ENCODE measurements at regions not wholly inside any gene's neighbourhood (a gene's known extent, or its start where the extent isn't known, plus 50 kb on each side); places are given as distances from the start of the nearest gene placed in this dataset.

GRCh38 chr13:97881556-97881955 is 71.9 kb upstream of the IPO5 start (continued):
- TF ChIP-seq ZNF462 (CRISPR knock-in tag; IDR thresholded peaks at IDR 0.05) (no peak), NANOG (IDR thresholded peaks at IDR 0.05; ENCODE audit: borderline replicate concordance) (no peak), EZH2phosphoT487 (IDR thresholded peaks at IDR 0.05; ENCODE audit: unreplicated experiment) (no peak), CTCF (conservative IDR thresholded peaks at IDR 0.05; ENCODE audit: low read depth in 2 of 2) (no peak), STAT1 (IDR thresholded peaks at IDR 0.05; ENCODE audit: unreplicated experiment) (no peak)

GRCh38 chr13:97883396-97883795 is 70.1 kb upstream of the IPO5 start:
- Histone ChIP-seq H3K79me2 (replicated peaks; ENCODE audit: insufficient read depth) (no peaks in the 10 kb centered on the region), H3K27me3 (ENCODE audit: insufficient read depth) (no peaks in the 10 kb centered on the region), H3K4me3 (no peak overlapping the region), H3K9me2 (ENCODE audit: insufficient read depth) (peaks cover 22% of the 10 kb centered on the region), H3K27ac (ENCODE audit: low read depth) (no peak overlapping the region), H3K4me1 (ENCODE audit: insufficient read depth) (peaks cover 10% of the 10 kb centered on the region), H3K4me2 (no peak overlapping the region), H4K20me1 (replicated peaks; ENCODE audit: insufficient read depth) (no peaks in the 10 kb centered on the region), H3F3A (replicated peaks; ENCODE audit: low read depth) (no peaks in the 10 kb centered on the region), H3K36me3 (ENCODE audit: insufficient read depth) (no peaks in the 10 kb centered on the region), H2AFZ (no peak overlapping the region; the same call in 1 of the 2 replicates)
- DNase-seq (ENCODE audit: low spot score): no peak
- no peak overlapping the region for H3K4me3 Mint-ChIP-seq
- H3K9me3 Mint-ChIP-seq: no peaks in the 10 kb centered on the region; the same call in 2 of the 3 replicates
- no peak for ATAC-seq
- peaks cover 10% of the 10 kb centered on the region; the same call in 2 of the 3 replicates for H3K4me1 Mint-ChIP-seq
- H3K36me3 Mint-ChIP-seq (ENCODE audit: low read depth): no peaks in the 10 kb centered on the region; the same call in 2 of the 3 replicates
- H3K27me3 Mint-ChIP-seq (ENCODE audit: insufficient read depth, low read depth, poor library complexity): peaks cover 10% of the 10 kb centered on the region
- H3K27ac Mint-ChIP-seq: no peak overlapping the region
- TF ChIP-seq CREB1 (CRISPR knock-in tag; IDR thresholded peaks at IDR 0.05; ENCODE audit: low read depth): no peak
- TF ChIP-seq JUNB (IDR thresholded peaks at IDR 0.05; ENCODE audit: unreplicated experiment): no peak
- no peak for TF ChIP-seq ZNF462 (CRISPR knock-in tag; IDR thresholded peaks at IDR 0.05)
- TF ChIP-seq EZH2 (IDR thresholded peaks at IDR 0.05; ENCODE audit: low read depth, unreplicated experiment): no peak
- TF ChIP-seq NANOG (IDR thresholded peaks at IDR 0.05; ENCODE audit: borderline replicate concordance): no peak
